IPS-NIHi11 (cell line): ENCODE measurements at regions not wholly inside any gene's neighbourhood (a gene's known extent, or its start where the extent isn't known, plus 50 kb on each side); places are given as distances from the start of the nearest gene placed in this dataset.
"Not testable (repeated sequence)": the region's sequence is repeated elsewhere in the genome, so short reads cannot be mapped to it uniquely, and the experiment has no call there.

Source experiments
- DNase-seq: peaks from one replicate; pipeline ENCODE4 v3.0.0; 2012; ENCODE audit warnings: mixed read lengths, low spot score

- no peak for DNase-seq
These were observed 294.8 kb upstream of the G2E3 start for GRCh38 chr14:30264161-30264560.

DNA sequence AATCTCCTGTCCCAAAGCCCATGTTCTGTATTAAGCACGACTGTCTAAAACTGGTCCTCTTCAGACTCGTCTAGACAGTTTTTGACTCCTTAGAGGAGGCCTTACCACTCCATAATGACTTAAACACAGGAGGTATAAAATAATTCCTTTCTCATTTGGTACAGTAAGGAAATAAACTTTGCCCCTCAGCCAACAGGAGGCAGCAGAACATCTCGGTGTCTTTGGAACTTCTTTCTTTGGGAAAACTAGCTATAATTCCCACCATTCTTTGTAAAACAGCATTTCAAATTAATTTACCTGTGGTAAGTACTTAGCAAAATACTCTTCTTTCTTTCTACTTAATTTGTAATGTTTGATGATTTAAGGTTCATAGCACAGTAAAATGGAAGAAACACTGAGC is 292.7 kb upstream of the G2E3 start:
- DNase-seq = no peak

DNA sequence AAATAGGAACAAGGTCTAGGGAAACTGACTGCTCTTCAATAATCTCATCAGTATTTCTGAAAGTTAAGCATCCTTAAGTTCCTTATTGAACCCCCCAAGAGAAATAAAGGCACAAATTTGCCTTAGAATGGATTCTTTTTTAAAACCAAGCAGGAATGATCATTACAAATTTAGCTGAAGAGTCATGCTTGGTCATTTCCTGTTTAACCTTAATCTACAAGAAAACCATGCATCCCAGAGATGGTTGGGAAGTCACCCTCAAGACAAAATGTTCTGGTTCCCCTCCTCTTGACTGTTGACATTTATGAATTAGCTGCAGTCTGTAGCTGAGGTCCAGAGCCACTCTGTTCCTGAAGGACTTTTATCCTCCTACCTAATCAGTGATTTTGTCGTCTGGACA is 291.8 kb upstream of the G2E3 start:
- DNase-seq = no peak

- peak; percentile 81 for DNase-seq
These were observed 288.5 kb upstream of the G2E3 start for GRCh38 chr14:30270200-30271161.

DNA sequence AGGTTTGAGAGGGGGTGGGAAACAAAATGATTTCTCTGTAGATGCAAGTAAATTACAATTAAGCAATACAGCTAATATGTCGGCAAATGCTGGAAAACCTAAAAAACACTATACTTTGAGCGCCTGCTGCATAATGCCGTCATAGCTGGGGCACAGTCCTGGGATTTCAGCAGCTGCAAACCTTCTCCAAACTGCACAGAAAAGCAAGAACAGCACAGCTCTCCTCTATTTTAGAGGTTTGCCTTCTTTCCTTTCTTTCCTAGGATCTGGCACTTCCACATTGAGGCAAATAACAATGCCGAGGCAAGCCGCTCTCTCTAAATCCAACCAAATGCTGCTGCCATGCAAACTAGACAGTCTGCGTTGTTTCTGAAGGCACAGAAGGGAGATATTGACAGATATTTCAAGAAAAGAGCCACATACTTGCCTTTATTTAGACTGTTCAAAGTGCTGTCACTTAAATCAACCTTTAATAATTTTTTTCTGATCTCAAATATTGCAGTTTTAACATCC is 287.1 kb upstream of the G2E3 start:
- DNase-seq = no peak

GRCh38 chr14:30272848-30273832 is 285.8 kb upstream of the G2E3 start:
- no peak for DNase-seq

DNA sequence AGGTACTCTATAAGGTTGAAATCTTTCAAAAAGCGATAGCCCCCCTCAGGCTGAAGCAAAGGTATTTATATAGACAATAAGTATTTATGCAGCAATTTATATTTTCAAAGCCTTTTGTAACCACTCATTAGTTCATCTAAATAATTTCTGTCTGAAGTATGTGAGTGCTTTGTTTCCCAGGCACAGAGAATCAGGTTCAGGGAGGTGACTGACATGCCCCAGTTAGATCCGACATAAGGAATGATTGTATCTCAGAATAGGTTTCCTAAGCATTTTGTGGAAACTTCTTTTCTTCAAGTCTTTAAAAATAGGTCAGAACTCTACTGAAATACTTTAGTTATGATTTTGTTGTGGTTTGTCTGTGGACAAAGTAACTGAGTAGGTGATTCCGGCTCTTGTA is 283.4 kb upstream of the G2E3 start:
- no peak for DNase-seq

DNA sequence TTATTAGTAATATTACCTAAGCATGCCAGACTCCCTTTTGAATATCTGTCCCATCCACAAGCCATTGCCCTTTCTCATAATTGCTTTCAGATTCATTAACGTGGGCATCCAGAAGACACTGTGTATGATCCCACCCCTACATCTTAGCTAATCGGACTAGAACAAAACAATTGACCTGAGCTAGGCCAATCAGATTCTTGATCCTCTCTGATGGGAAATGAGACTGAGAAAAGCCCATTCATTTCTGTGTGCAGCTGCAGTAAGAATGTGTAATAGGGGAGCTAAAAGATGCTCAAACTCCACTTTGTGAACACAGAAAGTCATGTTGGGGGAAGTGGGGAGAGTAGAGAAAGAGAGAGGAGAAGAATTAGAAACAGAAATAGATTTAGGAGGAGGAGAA is 281.7 kb upstream of the G2E3 start:
- no peak for DNase-seq

- DNase-seq = not testable (repeated sequence)
These were observed 280.1 kb upstream of the G2E3 start for GRCh38 chr14:30278856-30279255.

DNA sequence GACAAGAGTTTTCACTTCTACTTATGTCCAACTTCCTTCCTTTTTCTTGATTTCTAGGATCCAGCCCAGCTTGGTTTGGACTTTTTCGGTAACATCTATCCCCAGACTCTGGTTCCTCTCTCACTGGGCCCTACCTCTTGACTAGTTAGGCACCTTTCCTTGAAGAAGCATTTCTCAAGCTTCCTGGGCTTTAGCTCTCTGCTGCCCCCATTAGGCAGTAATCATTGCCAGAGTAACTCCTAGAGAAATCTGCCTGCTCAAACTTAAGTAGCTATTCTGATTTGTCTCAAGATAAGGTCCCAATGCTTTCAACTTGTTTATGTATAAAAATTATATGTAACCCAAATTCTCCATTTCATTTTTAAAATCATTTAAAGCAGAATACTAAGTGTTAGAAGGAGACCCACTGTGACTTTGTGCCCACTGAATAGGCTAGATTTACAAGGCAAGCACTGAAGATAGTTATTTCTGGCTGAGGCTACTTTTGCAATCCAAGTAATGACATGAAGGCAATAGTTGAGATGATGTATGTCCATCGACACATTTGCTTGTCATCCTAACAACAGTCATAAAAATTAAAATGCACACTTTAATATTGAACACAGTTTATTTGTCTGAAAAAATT is 275.0 kb upstream of the G2E3 start:
- peak; percentile 59 for DNase-seq

DNA sequence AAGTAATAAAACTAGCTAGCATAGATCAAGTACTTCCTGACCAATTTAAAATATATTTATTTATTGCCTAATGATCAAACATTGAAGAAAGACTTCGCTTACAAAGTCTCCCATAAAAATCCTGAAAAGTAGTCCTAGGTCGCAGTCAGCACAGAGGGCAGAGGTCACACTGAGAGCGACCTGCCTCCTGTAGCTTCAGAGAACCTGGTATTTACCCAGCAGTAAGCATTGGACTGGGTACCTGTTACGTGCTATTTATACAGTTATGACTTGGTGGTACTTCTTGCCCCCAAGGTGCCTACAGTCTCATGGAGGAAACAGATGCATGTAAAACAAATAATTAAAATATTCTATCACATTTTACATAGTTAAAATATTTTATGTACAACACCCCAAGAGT is 274.1 kb upstream of the G2E3 start:
- no peak for DNase-seq

GRCh38 chr14:30287579-30288445 is 271.1 kb upstream of the G2E3 start:
- DNase-seq = no peak

DNA sequence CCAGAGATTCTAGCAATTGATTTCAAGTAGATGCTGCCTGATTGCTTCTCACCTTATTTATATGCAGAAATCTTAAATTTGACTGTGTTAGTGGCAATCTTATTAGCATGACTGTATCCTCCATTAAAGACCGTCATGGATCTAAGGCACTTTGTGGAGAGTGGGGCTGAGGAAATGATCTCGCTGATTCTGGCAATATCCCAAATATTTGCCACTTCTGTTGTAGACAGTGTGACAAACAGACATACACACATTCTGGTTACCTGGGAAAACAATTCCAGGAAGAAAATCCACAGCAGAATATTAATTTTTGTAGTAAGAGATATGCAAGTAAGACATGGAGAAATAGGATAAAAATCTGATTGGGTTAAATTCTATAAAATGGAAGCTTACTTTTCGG is 269.0 kb upstream of the G2E3 start:
- no peak for DNase-seq

GRCh38 chr14:30291216-30291615 is 267.7 kb upstream of the G2E3 start:
- no peak for DNase-seq

DNA sequence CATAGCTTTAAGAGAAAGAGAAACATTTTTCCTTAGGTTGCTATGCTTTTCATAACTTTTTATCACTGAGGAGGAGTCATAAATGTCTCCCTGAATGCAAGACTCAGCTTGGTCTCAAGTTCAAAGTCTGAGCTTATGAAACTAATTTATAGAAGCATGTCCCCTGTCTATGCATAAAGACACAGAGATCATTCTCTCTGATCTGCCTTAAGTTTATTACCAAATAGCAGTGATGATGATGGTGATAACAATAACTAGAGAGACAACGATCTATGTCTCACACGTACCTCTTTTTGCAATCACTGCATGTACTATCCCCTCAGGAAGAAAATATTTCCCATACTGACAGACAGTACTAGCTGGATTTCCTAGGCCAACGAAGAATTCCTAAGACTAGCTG is 266.4 kb upstream of the G2E3 start:
- DNase-seq = no peak

- DNase-seq = no peak
These were observed 263.0 kb upstream of the G2E3 start for GRCh38 chr14:30295980-30296379.

GRCh38 chr14:30296931-30297405 is 262.0 kb upstream of the G2E3 start:
- no peak for DNase-seq

- no peak for DNase-seq
These were observed 260.8 kb upstream of the G2E3 start for GRCh38 chr14:30297876-30298795.

DNA sequence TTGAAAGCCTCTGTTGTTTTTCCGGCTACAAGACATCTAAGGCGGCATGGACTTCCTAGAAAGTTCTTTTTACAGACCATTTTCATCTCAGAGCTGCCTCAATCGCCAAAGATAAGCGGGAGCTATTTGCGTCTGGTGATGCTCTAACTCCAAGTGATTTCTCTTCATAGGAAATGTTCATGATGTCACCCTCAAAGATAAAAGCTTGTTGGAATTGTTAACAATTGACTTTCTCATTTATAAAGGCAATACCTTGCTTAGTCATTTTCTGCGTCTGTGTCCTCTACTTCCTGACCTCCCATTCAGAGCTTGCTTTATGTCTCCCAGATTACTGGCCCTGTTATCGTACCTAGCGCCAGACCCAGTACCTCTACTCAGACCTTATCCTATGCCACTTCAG is 259.0 kb upstream of the G2E3 start:
- DNase-seq = no peak

- no peak for DNase-seq
These were observed 255.6 kb upstream of the G2E3 start for GRCh38 chr14:30303350-30303749.
